Psoas muscle (tissue), 7 donors: ENCODE measurements at regions not wholly inside any gene's neighbourhood (a gene's known extent, or its start where the extent isn't known, plus 50 kb on each side); places are given as distances from the start of the nearest gene placed in this dataset.
A peak's percentile ranks its signal among the peaks of the same experiment; 100 is the strongest.

Source experiments
- ATAC-seq, 4 donors: fragments of 200-7000 bp; cut with Tn5 transposase; one replicate each; pipeline ENCODE4 v1.9.1; 2020; ENCODE audit warnings: moderate library complexity in 3 of 4, mild to moderate bottlenecking in 2 of 4
- DNase-seq, 2 donors: peaks; one replicate each; pipeline ENCODE4 v3.0.0-alpha.2; 2020
- H3K27ac ChIP-seq: fragments of 200-600 bp; one replicate; pipeline ENCODE4 v1.8.0; 2022
- H3K27me3 ChIP-seq, 3 donors: fragments of 200-600 bp in 1 of 3; one replicate each; pipeline versions ENCODE4 v1.6.1 to v1.8.0; 2013 to 2022; ENCODE audit warnings: low read length in 2 of 3, mild to moderate bottlenecking in 2 of 3, moderate library complexity in 1 of 3; ENCODE audit not compliant: insufficient read depth in 3 of 3
- H3K36me3 ChIP-seq, 2 donors: fragments of 200-600 bp in 1 of 2; one replicate each; pipeline versions ENCODE4 v1.6.1 to v1.8.0; 2013 to 2022; ENCODE audit warnings: low read depth in 1 of 2, mild to moderate bottlenecking in 1 of 2, moderate library complexity in 1 of 2; ENCODE audit not compliant: insufficient read depth in 1 of 2
- H3K4me1 ChIP-seq: fragments of 200-600 bp; one replicate; pipeline ENCODE4 v1.8.0; 2022
- H3K4me3 ChIP-seq: fragments of 200-600 bp; one replicate; pipeline ENCODE4 v1.8.0; 2022; ENCODE audit warnings: mild to moderate bottlenecking
- H3K9me3 ChIP-seq: fragments of 200-600 bp; one replicate; pipeline ENCODE4 v1.8.0; 2022
- CTCF ChIP-seq: fragments of 200-600 bp; IDR thresholded peaks from one replicate; pipeline ENCODE4 v1.8.0; 2022; ENCODE audit warnings: antibody characterized with exemption
- WGBS, 3 donors: extraction: QIAGEN DNeasy Blood & Tissue Kit; methylation state at CpG; one replicate each; pipeline versions ENCODE4 v1.1.6 to v1.1.7; 2013; 5-methylcytosine and 5-hydroxymethylcytosine counted together
- intact Hi-C, 2 donors: fragments of 100-400 bp; cut with DNase I; formaldehyde crosslinking; loops; one replicate each; pipeline versions ENCODE4 v1.11.0 to v1.14.2; 2022
- donor health status: healthy with polysubstance abuse.
- donor health status: DM: no; HTN: no; CAD: no; lungs with moderate emphysema.
- donor health status: Bipolar disorder and iron deficiency.
- donor health status: healthy.
- donor health status: DM: yes; HTN: yes; CAD: no.
- donor health status: DM: no; HTN: no; CAD: no.
- donor health status: DM: yes; HTN: yes; CAD: no.

GRCh38 chr5:124402144-124402581, 344.3 kb downstream of the ZNF608 start:
- Histone ChIP-seq H3K36me3 (no peaks in the 10 kb centered on the region), H3K9me3 (no peaks in the 10 kb centered on the region), H3K4me1 (no peaks in the 10 kb centered on the region), H3K27me3 (no peaks in the 10 kb centered on the region), H3K4me3 (no peak overlapping the region), H3K27ac (no peak overlapping the region)
- 55 to 87% (median 64%) methylated on average over 3 of the region's 3 CpGs for WGBS, 3 donors
- DNase-seq (no peak), ATAC-seq (peak in 1 of 4 donors; percentile 40)
- TF ChIP-seq CTCF, result no peak
- intact Hi-C loops, result no loop called here

- H3K27me3 ChIP-seq, result no peaks in the 10 kb centered on the region
- H3K4me3 ChIP-seq, result no peak overlapping the region
- no peak for TF ChIP-seq CTCF
- intact Hi-C loops, result no loop called here
- no peak for ATAC-seq
- H3K36me3 ChIP-seq, result no peaks in the 10 kb centered on the region
- no peaks in the 10 kb centered on the region for H3K9me3 ChIP-seq
- DNase-seq, result no peak
- H3K27ac ChIP-seq, result no peak overlapping the region
- 91 to 94% (median 91%) methylated on average over 6 of the region's 6 CpGs for WGBS, 3 donors
- no peaks in the 10 kb centered on the region for H3K4me1 ChIP-seq
Measured at GRCh38 chr5:124401476-124402143, 344.8 kb downstream of the ZNF608 start.

GRCh38 chr5:124399426-124399961, 346.9 kb downstream of the ZNF608 start:
- H3K36me3 ChIP-seq, result no peaks in the 10 kb centered on the region
- DNase-seq (no peak), ATAC-seq (no peak)
- H3K9me3 ChIP-seq, result no peaks in the 10 kb centered on the region
- H3K4me3 ChIP-seq, result no peak overlapping the region
- H3K27me3 ChIP-seq, result no peaks in the 10 kb centered on the region
- 74 to 84% (median 78%) methylated on average over 3 of the region's 3 CpGs for WGBS, 3 donors
- no peak overlapping the region for H3K27ac ChIP-seq
- intact Hi-C loops, result no loop called here
- TF ChIP-seq CTCF, result no peak
- peaks cover 8% of the 10 kb centered on the region for H3K4me1 ChIP-seq

- H3K4me3 ChIP-seq, result no peak overlapping the region
- WGBS, 3 donors, result 66 to 74% (median 73%) methylated on average over 2 of the region's 2 CpGs
- H3K27ac ChIP-seq, result no peak overlapping the region
- H3K27me3 ChIP-seq, result no peaks in the 10 kb centered on the region
- no peak for DNase-seq
- intact Hi-C loops, result no loop called here
- no peaks in the 10 kb centered on the region for H3K9me3 ChIP-seq
- H3K36me3 ChIP-seq, result no peaks in the 10 kb centered on the region
- TF ChIP-seq CTCF, result no peak
- H3K4me1 ChIP-seq, result peaks cover 8% of the 10 kb centered on the region
- ATAC-seq, result no peak
Measured at GRCh38 chr5:124398460-124398859, 348.0 kb downstream of the ZNF608 start.

- WGBS, 3 donors, result 77 to 85% (median 84%) methylated on average over 2 of the region's 2 CpGs
- H3K27ac ChIP-seq, result no peak overlapping the region
- ATAC-seq, result no peak
- H3K4me3 ChIP-seq, result no peak overlapping the region
- H3K27me3 ChIP-seq, result no peaks in the 10 kb centered on the region
- no peak for DNase-seq
- H3K36me3 ChIP-seq, result no peaks in the 10 kb centered on the region
- TF ChIP-seq CTCF, result no peak
- intact Hi-C loops, result no loop called here
- H3K9me3 ChIP-seq, result no peaks in the 10 kb centered on the region
- H3K4me1 ChIP-seq, result peaks cover 8% of the 10 kb centered on the region
Measured at GRCh38 chr5:124397317-124397716, 349.1 kb downstream of the ZNF608 start.
